H1 (cell line): ENCODE measurements at regions not wholly inside any gene's neighbourhood (a gene's known extent, or its start where the extent isn't known, plus 50 kb on each side); places are given as distances from the start of the nearest gene placed in this dataset.

Source experiments
- ASH2L ChIP-seq: fragments of 200-600, 300-600 bp; sonication (generic); IDR thresholded peaks from one replicate; pipeline ENCODE4 v1.7.1; 2017; ENCODE audit warnings: low read length
- BACH1 ChIP-seq: IDR thresholded peaks from 2 replicates; pipeline ENCODE4 v1.6.1; 2012; ENCODE audit warnings: low read length, improper control_type of control experiment
- CHD1 ChIP-seq: IDR thresholded peaks from 2 replicates; pipeline ENCODE4 v1.6.1; 2012; ENCODE audit warnings: low read depth, low read length, improper control_type of control experiment
- CTBP2 ChIP-seq: IDR thresholded peaks from 2 replicates; pipeline ENCODE4 v1.7.0; 2011; ENCODE audit warnings: borderline replicate concordance, mild to moderate bottlenecking, moderate library complexity, mixed read lengths, low read length; ENCODE audit not compliant: insufficient read depth, insufficient read length
- CTCF ChIP-seq, 3 experiments: IDR thresholded peaks; 1 replicate in 2 of 3; 2 replicates in 1 of 3; pipeline versions ENCODE4 v1.5.1 to v1.6.1; 2011; ENCODE audit warnings: low read length in 3 of 3, mild to moderate bottlenecking in 3 of 3, inconsistent platforms in 2 of 3, low read depth in 1 of 3, moderate library complexity in 1 of 3; ENCODE audit not compliant: insufficient read depth in 1 of 3; ENCODE audit errors: control extremely low read depth in 1 of 3
- NANOG ChIP-seq: IDR thresholded peaks from 2 replicates; pipeline ENCODE4 v1.6.1; 2011; ENCODE audit warnings: low read length, low read depth, mild to moderate bottlenecking, inconsistent platforms; ENCODE audit not compliant: insufficient read depth, poor library complexity, severe bottlenecking
- RAD21 ChIP-seq, 2 experiments: IDR thresholded peaks in 1 of 2; conservative IDR thresholded peaks in 1 of 2; 2 replicates each; pipeline ENCODE4 v1.6.1; 2011; ENCODE audit warnings: low read depth in 2 of 2, low read length in 2 of 2, improper control_type of control experiment in 1 of 2, inconsistent platforms in 1 of 2, mild to moderate bottlenecking in 1 of 2, moderate library complexity in 1 of 2
- SP4 ChIP-seq: IDR thresholded peaks from 2 replicates; pipeline ENCODE4 v1.6.1; 2012; ENCODE audit warnings: low read length, inconsistent platforms
- TF ChIP-seq, protein P1 (sequence below): IDR thresholded peaks from 2 replicates; pipeline ENCODE4 v1.6.1; 2012; ENCODE audit warnings: low read length, inconsistent platforms

- no peak for TF ChIP-seq RAD21 (IDR thresholded peaks at IDR 0.05 in 1 of 2, conservative IDR thresholded peaks at IDR 0.05 in 1 of 2; ENCODE audit: low read depth in 2 of 2, low read length in 2 of 2)
- no peak for TF ChIP-seq CTCF (IDR thresholded peaks at IDR 0.05; ENCODE audit: control extremely low read depth in 1 of 3, insufficient read depth in 1 of 3, low read depth in 1 of 3, low read length in 3 of 3)
- no peak for TF ChIP-seq ASH2L
- TF ChIP-seq CTBP2: no peak
- TF ChIP-seq NANOG: no peak
- TF ChIP-seq BACH1: no peak
- TF ChIP-seq CHD1: no peak
- TF ChIP-seq SP4: no peak
- TF ChIP-seq, protein P1, sequence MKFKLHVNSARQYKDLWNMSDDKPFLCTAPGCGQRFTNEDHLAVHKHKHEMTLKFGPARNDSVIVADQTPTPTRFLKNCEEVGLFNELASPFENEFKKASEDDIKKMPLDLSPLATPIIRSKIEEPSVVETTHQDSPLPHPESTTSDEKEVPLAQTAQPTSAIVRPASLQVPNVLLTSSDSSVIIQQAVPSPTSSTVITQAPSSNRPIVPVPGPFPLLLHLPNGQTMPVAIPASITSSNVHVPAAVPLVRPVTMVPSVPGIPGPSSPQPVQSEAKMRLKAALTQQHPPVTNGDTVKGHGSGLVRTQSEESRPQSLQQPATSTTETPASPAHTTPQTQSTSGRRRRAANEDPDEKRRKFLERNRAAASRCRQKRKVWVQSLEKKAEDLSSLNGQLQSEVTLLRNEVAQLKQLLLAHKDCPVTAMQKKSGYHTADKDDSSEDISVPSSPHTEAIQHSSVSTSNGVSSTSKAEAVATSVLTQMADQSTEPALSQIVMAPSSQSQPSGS: no peak
- TF ChIP-seq, all 59 proteins: peak for 0
Observed at GRCh38 chr10:4074545-4075407, 289.8 kb upstream of the KLF6 start (continued).
